GM12872 (cell line): ENCODE measurements at regions not wholly inside any gene's neighbourhood (a gene's known extent, or its start where the extent isn't known, plus 50 kb on each side); places are given as distances from the start of the nearest gene placed in this dataset.

Experiments used
- TF ChIP-seq, protein P1 (sequence below): IDR thresholded peaks from 3 replicates; pipeline ENCODE4 v1.5.1; 2011; ENCODE audit warnings: low read depth, mild to moderate bottlenecking, low read length, moderate library complexity; ENCODE audit not compliant: insufficient read depth

DNA sequence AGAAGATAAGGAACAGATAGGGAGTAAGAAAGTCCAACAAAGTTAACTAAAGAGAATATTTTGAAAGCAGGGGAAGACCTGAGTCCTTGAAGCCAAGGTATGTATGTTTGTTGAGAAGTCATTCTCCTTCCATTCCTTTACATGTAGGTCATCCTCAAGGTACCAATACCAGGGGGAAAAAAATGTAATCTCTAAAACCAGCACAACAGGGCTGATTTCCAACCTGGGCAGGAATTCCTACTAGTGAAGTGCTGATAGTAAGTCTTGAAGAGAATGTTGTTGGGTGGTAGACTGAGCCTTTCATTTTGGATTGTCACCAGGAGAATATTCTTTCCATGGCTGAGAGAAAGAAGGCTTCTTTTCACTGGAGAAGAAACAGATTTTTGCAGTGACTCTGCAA, 117.1 kb upstream of the ZNF462 start:
- TF ChIP-seq, protein P1, sequence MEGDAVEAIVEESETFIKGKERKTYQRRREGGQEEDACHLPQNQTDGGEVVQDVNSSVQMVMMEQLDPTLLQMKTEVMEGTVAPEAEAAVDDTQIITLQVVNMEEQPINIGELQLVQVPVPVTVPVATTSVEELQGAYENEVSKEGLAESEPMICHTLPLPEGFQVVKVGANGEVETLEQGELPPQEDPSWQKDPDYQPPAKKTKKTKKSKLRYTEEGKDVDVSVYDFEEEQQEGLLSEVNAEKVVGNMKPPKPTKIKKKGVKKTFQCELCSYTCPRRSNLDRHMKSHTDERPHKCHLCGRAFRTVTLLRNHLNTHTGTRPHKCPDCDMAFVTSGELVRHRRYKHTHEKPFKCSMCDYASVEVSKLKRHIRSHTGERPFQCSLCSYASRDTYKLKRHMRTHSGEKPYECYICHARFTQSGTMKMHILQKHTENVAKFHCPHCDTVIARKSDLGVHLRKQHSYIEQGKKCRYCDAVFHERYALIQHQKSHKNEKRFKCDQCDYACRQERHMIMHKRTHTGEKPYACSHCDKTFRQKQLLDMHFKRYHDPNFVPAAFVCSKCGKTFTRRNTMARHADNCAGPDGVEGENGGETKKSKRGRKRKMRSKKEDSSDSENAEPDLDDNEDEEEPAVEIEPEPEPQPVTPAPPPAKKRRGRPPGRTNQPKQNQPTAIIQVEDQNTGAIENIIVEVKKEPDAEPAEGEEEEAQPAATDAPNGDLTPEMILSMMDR, result no peak

DNA sequence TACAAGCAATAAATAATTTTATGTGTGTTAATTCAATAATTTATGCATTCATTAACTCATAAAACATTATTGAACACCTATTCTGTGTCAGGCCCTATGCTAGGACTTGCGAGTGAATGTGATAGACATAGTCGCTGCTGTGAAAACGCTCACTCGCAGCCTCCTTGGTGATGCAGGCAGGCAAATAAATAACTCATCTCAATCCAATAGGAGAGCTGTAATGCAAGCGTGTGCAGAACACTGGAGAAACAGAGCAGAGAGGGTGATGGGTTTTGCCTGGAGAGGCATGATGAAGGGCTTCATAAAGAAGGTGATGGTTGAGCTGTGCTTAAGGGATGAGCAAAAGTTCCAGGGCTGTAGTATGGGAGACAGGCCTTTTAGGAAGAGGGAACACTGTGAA, 111.3 kb upstream of the ZNF462 start:
- TF ChIP-seq, protein P1, result no peak

DNA sequence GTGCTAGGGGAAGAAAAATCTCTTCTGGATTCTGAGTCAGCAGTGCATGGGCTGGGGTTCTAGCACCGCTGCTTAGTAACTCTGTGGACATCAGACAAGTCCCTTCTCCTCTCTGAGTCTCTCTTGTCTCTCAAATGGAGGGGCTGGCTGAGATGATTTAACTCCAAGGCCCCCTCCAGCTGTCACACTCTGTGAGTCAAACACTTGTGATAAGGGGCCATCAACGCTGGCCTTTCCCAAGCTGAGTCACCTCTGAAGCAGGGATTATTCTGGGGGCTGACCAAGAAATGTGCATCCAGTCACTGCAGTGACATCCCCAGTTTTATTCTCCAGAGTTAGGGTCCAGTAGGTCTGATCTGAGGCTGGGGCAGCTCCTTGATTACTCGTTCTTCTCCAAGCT, 110.4 kb upstream of the ZNF462 start:
- TF ChIP-seq, protein P1, result no peak

DNA sequence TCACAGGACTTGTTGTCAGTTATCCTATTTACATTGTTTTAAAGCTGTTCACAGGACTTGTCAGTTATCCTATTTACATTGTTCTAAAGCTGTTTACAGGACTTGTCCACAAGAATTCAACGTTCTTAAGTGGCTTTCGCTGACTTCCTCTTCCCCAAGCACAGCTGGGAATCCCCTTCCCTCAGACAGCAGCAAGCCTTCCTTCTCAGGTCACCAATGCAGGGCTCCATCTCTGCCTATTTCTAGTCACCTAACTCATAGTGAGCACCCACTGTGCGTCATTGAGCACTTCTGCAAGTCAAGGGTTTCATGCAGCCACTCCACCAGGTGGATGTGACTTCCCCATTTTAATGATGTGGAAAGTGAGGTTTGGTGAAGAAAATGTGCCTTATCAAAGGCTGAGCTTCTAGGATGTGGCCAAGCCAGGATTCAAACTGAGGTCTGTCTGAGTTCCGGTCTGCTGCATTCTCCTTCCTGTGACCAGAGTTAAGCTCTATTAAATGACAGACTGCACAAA, 109.8 kb upstream of the ZNF462 start:
- TF ChIP-seq, protein P1, result no peak

DNA sequence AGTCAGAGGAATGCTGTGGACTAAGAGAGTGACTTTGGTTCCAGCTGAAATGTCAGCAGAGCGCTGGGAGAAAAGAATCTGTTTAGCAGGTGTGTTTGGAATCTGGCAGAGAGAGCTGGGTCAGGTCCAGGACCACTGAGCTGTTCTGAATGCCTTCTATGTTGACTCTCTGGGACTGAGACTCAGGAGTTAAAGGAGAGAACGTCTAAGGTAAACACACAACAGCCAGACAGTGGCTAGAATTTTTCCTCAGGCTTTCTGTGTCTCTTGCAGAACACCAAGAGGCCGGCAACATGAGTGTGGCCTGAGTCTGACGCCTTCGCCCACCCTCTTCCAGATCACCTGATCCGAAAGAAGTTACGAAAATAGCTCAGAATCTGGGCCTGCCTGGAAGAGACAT, 107.2 kb upstream of the ZNF462 start:
- TF ChIP-seq, protein P1, result no peak

DNA sequence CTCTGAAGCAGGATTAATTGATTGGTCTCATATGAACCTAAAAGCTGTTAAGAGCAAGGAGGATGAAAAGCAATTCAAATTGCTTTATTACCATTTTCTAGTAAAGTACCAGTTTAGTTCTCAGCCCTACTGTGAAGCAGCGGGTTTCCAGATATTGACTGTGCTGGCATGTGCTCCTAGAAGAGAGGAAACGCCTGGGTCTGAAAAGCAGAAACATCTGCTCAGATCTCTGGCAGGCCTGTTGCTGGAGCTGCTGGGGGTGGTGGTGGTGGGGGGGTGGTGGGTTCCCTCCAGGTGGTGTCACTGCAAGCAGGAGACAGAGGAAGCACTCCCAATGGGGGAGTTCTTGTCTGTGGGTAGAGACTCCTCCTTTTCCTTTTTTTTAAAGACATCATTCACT, 105.5 kb upstream of the ZNF462 start:
- TF ChIP-seq, protein P1, result no peak

DNA sequence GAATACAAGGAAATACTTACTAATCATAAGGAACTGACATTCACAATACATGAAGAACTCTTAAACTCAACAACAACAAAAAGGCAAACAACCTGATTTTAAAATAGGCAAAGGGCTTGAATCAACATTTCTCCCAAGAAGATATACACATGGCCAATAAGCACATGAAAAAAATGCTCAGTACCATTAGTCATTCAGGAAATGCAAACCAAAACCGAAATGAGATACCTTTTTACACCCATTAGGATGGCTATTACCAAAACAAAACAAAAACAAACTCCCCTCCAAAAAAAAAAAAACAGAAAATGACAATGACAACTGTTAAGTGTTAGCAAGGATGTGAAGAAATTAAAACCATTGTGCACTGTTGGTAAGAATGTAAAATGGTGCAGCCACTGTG, 104.1 kb upstream of the ZNF462 start:
- TF ChIP-seq, protein P1, result no peak

DNA sequence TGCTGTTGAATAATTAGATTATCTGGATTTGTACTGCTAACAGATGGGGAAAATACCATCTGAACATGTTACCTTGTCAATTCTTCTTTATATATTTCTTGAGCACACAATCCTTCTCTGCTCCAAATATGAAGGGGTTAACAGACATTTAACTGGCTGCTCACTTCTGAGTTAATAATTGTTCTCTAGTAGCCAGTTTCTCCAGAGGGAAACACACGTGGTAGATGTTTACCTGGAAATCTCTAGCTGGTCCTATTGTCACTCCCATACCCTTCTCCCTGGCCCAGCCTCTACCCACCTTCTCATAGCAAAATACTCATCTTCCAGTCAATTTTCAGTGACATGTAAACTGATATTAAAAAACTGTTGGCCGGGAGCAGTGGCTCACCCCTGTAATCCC, 101.5 kb upstream of the ZNF462 start:
- TF ChIP-seq, protein P1, result no peak
